ENCODE measurements at regions not wholly inside any gene's neighbourhood (a gene's known extent, or its start where the extent isn't known, plus 50 kb on each side); places are given as distances from the start of the nearest gene placed in this dataset.

DNA sequence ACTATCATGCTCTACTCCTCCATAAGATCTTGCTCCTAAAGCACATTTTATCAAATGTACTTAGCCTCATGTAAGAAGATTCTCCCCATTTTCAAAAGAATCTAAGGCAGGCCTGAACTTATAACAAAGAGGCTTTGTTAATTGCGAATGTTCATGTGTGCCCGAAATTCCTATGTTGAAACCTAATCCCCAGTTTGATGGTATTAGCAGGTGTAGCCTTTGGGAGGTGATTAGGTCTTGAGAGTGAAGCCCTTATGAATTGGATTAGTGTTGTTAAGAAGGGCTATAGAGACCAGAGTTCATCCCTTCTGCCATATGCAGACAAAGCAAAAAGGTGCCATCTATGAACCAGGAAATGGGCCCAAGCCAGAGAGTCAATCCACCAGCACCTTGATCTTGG, 234.5 kb downstream of the PAX3 start (continued):
- TF ChIP-seq, protein P1, sequence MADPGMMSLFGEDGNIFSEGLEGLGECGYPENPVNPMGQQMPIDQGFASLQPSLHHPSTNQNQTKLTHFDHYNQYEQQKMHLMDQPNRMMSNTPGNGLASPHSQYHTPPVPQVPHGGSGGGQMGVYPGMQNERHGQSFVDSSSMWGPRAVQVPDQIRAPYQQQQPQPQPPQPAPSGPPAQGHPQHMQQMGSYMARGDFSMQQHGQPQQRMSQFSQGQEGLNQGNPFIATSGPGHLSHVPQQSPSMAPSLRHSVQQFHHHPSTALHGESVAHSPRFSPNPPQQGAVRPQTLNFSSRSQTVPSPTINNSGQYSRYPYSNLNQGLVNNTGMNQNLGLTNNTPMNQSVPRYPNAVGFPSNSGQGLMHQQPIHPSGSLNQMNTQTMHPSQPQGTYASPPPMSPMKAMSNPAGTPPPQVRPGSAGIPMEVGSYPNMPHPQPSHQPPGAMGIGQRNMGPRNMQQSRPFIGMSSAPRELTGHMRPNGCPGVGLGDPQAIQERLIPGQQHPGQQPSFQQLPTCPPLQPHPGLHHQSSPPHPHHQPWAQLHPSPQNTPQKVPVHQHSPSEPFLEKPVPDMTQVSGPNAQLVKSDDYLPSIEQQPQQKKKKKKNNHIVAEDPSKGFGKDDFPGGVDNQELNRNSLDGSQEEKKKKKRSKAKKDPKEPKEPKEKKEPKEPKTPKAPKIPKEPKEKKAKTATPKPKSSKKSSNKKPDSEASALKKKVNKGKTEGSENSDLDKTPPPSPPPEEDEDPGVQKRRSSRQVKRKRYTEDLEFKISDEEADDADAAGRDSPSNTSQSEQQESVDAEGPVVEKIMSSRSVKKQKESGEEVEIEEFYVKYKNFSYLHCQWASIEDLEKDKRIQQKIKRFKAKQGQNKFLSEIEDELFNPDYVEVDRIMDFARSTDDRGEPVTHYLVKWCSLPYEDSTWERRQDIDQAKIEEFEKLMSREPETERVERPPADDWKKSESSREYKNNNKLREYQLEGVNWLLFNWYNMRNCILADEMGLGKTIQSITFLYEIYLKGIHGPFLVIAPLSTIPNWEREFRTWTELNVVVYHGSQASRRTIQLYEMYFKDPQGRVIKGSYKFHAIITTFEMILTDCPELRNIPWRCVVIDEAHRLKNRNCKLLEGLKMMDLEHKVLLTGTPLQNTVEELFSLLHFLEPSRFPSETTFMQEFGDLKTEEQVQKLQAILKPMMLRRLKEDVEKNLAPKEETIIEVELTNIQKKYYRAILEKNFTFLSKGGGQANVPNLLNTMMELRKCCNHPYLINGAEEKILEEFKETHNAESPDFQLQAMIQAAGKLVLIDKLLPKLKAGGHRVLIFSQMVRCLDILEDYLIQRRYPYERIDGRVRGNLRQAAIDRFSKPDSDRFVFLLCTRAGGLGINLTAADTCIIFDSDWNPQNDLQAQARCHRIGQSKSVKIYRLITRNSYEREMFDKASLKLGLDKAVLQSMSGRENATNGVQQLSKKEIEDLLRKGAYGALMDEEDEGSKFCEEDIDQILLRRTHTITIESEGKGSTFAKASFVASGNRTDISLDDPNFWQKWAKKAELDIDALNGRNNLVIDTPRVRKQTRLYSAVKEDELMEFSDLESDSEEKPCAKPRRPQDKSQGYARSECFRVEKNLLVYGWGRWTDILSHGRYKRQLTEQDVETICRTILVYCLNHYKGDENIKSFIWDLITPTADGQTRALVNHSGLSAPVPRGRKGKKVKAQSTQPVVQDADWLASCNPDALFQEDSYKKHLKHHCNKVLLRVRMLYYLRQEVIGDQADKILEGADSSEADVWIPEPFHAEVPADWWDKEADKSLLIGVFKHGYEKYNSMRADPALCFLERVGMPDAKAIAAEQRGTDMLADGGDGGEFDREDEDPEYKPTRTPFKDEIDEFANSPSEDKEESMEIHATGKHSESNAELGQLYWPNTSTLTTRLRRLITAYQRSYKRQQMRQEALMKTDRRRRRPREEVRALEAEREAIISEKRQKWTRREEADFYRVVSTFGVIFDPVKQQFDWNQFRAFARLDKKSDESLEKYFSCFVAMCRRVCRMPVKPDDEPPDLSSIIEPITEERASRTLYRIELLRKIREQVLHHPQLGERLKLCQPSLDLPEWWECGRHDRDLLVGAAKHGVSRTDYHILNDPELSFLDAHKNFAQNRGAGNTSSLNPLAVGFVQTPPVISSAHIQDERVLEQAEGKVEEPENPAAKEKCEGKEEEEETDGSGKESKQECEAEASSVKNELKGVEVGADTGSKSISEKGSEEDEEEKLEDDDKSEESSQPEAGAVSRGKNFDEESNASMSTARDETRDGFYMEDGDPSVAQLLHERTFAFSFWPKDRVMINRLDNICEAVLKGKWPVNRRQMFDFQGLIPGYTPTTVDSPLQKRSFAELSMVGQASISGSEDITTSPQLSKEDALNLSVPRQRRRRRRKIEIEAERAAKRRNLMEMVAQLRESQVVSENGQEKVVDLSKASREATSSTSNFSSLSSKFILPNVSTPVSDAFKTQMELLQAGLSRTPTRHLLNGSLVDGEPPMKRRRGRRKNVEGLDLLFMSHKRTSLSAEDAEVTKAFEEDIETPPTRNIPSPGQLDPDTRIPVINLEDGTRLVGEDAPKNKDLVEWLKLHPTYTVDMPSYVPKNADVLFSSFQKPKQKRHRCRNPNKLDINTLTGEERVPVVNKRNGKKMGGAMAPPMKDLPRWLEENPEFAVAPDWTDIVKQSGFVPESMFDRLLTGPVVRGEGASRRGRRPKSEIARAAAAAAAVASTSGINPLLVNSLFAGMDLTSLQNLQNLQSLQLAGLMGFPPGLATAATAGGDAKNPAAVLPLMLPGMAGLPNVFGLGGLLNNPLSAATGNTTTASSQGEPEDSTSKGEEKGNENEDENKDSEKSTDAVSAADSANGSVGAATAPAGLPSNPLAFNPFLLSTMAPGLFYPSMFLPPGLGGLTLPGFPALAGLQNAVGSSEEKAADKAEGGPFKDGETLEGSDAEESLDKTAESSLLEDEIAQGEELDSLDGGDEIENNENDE (IDR thresholded peaks at IDR 0.05; ENCODE audit: insufficient replicate concordance, low read length) = no peak
- TF ChIP-seq SUZ12 (IDR thresholded peaks at IDR 0.05; ENCODE audit: low read length) = no peak
- TF ChIP-seq, protein P2, sequence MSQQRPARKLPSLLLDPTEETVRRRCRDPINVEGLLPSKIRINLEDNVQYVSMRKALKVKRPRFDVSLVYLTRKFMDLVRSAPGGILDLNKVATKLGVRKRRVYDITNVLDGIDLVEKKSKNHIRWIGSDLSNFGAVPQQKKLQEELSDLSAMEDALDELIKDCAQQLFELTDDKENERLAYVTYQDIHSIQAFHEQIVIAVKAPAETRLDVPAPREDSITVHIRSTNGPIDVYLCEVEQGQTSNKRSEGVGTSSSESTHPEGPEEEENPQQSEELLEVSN (IDR thresholded peaks at IDR 0.05) = no peak
- TF ChIP-seq TAF7 (optimal IDR thresholded peaks at IDR 0.05; ENCODE audit: borderline replicate concordance, low read depth, low read length) = no peak
- no peak for TF ChIP-seq POLR2A (IDR thresholded peaks at IDR 0.05; ENCODE audit: control extremely low read depth in 1 of 2, low read depth in 2 of 2, low read length in 2 of 2)
- no peak for TF ChIP-seq SP4 (IDR thresholded peaks at IDR 0.05; ENCODE audit: low read length)
- no peak for TF ChIP-seq SRF (IDR thresholded peaks at IDR 0.05; ENCODE audit: low read depth, low read length)
- TF ChIP-seq CHD1 (IDR thresholded peaks at IDR 0.05; ENCODE audit: low read depth, low read length) = no peak
- no peak for TF ChIP-seq PHF8 (conservative IDR thresholded peaks at IDR 0.05; ENCODE audit: low read depth, low read length)
- no peak for TF ChIP-seq FOSL1 (IDR thresholded peaks at IDR 0.05; ENCODE audit: insufficient read depth, low read depth, low read length)
- TF ChIP-seq ZNF274 (IDR thresholded peaks at IDR 0.05; ENCODE audit: borderline replicate concordance, extremely low read depth, low read length) = no peak

Measured in H1 (cell line).